ENCODE measurements at regions not wholly inside any gene's neighbourhood (a gene's known extent, or its start where the extent isn't known, plus 50 kb on each side); places are given as distances from the start of the nearest gene placed in this dataset.

DNA sequence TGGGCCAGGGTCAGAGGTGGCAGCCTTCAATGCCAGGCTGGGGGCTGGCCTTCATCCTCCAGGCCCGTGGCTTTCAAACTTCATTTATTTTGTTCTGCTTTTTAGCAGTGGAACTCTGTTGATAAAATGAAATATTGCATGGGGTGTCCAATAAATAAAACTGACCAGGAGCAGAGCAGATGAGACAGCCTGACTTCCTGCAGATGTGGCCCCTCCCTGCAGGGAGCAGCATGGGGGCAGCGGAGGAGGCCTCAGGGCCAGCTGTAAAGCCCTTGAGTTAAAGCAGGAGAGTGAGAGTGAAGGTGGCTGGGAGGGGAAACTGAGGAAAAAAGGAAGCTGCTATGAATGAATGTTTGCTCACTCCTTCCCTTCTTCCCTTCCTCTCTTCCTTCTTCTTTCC is 120.3 kb downstream of the RPAP3 start:
- TF ChIP-seq POLR2A (IDR thresholded peaks at IDR 0.05; ENCODE audit: low read depth, low read length) (no peak), POLR2AphosphoS5 (IDR thresholded peaks at IDR 0.05; ENCODE audit: low read depth, low read length) (no peak), TAF1 (IDR thresholded peaks at IDR 0.05; ENCODE audit: low read depth, low read length) (no peak), POU2F2 (IDR thresholded peaks at IDR 0.05; ENCODE audit: low read depth, low read length) (no peak)
